Epithelial cell of proximal tubule (primary cell): ENCODE measurements at regions not wholly inside any gene's neighbourhood (a gene's known extent, or its start where the extent isn't known, plus 50 kb on each side); places are given as distances from the start of the nearest gene placed in this dataset.

ENCODE experiments used
- DNase-seq: peaks from one replicate; pipeline ENCODE4 v3.0.0-alpha.2; 2011; ENCODE audit warnings: low read depth
- H3K4me3 ChIP-seq: 2 replicates; pipeline ENCODE4 v1.5.1; 2011; ENCODE audit warnings: low read depth, mild to moderate bottlenecking, low read length
- TF ChIP-seq, protein P1 (sequence below): conservative IDR thresholded peaks from 2 replicates; pipeline ENCODE4 v1.5.1; 2012; ENCODE audit warnings: low read depth, mild to moderate bottlenecking, low read length

DNA sequence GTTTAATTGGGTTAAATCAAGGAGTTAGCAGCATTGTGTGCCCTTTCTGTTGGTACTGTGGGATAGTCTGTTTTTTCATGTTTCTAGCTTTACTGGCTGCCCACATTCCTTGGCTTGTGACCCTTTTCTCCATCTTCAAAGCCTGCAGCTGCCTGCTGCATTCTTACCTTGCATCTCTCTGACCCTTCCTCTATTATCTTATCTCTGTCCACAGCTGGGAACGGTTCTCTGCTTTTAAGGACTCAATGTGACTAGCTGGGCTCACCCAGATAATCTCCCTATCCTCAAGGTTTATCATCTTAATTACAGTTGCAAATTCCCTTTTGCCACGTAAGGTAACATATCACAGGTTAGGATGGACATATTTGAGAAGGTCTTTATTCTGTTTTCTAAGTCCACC, 199.7 kb downstream of the KCNS3 start:
- TF ChIP-seq, protein P1, sequence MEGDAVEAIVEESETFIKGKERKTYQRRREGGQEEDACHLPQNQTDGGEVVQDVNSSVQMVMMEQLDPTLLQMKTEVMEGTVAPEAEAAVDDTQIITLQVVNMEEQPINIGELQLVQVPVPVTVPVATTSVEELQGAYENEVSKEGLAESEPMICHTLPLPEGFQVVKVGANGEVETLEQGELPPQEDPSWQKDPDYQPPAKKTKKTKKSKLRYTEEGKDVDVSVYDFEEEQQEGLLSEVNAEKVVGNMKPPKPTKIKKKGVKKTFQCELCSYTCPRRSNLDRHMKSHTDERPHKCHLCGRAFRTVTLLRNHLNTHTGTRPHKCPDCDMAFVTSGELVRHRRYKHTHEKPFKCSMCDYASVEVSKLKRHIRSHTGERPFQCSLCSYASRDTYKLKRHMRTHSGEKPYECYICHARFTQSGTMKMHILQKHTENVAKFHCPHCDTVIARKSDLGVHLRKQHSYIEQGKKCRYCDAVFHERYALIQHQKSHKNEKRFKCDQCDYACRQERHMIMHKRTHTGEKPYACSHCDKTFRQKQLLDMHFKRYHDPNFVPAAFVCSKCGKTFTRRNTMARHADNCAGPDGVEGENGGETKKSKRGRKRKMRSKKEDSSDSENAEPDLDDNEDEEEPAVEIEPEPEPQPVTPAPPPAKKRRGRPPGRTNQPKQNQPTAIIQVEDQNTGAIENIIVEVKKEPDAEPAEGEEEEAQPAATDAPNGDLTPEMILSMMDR, result no peak

DNA sequence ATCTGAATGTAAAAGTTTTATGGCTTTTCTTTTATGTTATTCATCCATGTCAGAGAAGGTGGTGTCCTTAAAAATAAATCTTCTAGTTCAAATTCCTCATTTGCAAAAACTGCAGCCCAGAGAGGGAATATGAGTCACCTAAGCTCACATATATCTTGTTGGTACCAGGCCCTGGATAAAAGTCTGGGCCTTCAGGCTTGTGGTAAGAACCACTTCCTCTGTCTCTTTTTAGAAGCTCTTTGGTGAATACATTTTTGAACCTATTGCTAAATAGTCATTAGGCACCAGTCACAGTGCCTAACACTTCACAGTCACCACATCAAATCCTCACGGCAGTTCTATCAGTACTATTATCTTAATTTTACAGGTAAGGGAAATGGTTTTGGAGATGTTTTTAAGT, 199.2 kb downstream of the KCNS3 start:
- DNase-seq, result no peak
- no peak overlapping the region for H3K4me3 ChIP-seq
- TF ChIP-seq, protein P1, result no peak

More for the DNA sequence above, 199.7 kb downstream of the KCNS3 start:
- no peak for DNase-seq
- H3K4me3 ChIP-seq, result no peak overlapping the region

DNA sequence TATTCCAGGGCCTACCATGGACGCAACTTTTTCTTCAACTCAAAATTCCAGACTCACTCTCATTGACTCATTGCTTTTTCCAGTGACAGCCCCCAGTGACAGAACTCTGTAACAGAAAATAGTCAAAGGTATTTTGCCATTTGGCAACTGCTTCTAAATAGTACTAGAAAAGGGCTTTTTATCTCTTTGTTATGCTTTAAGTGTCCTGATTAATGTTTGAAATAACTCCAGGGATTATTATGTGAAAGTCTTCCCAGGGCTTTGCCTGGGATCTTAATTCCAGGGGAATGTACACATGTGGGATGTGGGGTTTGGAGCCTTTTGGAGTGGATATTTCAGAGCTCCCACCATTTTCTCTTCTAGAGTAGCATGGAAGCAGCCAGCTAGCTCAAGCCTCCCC, 198.8 kb downstream of the KCNS3 start:
- no peak overlapping the region for H3K4me3 ChIP-seq
- DNase-seq, result no peak
- TF ChIP-seq, protein P1, result no peak

DNA sequence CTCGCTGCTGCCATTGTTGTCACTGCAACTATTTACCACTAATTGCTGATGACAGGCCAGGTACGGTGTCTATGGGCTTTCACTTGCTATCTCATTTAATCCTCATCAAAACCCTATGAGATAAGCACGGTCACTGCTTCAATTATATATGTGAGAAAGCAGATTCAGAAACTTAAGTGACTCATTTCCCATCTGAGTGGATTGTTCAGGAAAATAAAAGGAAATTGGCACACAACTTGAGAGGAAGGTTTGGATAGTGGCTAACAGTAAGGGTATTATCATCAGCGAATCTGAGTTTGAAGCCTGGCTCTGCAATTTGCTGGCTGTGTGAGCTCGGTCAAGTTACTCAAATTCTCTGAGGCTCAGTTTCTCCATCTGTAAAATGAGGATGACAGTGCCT, 196.0 kb downstream of the KCNS3 start:
- no peak for DNase-seq
- TF ChIP-seq, protein P1, result no peak
- no peak overlapping the region for H3K4me3 ChIP-seq

DNA sequence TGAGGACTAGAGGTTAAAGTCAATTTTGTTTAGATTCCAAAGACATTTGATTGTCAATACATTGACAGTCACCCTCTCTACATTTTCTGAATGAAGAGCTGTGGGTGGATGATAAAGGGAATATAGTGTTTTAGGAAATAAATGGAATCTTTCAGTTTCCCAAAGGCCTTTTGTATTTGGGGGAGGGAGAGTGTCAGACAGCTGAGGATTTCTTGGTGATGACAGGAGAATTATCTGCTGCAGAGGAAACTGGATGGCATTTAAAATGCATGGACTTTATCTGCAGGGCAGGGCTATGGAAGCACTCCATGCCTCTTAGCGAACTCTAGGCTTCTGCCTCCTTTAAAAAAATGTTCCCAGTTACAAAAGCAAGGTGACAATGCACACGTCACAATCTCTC, 195.1 kb downstream of the KCNS3 start:
- TF ChIP-seq, protein P1, result no peak
- DNase-seq, result no peak
- no peak overlapping the region for H3K4me3 ChIP-seq

DNA sequence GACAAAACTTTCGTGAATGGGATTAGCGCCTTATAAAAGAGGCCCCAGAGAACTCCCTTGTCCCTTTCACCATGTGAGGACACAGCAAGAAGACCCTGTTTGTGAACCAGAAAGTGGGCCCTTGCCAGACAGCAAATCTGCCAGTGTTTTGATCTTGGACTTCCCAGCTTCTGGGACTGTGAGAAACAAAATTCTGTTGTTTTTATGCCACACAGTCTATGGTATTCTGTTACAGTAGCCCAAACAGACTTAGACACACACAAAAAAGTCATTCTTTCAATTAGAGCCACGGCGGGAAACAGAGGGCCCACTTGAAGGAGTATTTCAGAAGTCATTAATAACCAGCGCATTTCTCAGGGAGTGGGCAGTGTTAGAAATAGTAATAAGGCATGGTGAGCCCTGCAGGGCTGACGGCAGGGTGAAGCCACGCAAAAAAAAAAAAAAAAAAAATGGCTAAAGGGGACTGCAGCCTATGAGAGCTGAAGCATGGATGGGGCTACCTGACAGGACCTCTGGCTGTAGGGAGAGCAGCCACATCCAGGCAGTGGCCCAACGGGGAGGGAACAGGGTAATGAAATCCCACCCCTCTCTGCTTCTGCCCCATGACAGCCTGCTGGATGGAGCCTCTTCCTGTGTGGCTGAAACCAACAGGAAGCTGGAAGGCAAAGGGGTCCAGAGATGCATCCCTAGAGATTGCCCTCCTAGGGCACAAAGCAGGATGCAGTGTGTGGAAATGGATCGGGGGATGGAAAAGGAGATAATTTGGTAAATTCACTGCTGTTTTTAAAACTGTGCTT, 189.3 kb downstream of the KCNS3 start:
- TF ChIP-seq, protein P1, result no peak
- no peak for DNase-seq
- no peak overlapping the region for H3K4me3 ChIP-seq

DNA sequence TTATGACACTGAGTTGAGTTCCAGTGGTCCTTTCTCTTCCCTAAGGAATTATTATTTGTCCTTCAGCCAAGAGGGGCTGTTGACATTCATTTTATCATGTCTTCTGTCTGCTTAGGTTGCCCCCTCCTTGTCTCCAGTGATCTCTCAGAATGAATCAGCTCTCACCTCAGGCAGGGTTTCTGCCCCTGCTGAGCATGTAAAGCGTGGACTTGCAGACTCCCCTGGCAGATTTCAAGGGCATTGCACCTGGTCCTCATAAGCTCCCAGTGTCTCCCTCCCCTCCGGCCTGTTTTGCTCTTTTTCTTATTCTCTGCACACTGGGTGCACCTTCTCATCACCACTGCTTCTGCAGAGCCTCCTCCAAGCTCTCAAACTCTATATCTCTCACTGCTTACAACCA, 188.4 kb downstream of the KCNS3 start:
- H3K4me3 ChIP-seq, result no peak overlapping the region
- TF ChIP-seq, protein P1, result peak; percentile 15
- no peak for DNase-seq
